ENCODE measurements at regions not wholly inside any gene's neighbourhood (a gene's known extent, or its start where the extent isn't known, plus 50 kb on each side); places are given as distances from the start of the nearest gene placed in this dataset.

DNA sequence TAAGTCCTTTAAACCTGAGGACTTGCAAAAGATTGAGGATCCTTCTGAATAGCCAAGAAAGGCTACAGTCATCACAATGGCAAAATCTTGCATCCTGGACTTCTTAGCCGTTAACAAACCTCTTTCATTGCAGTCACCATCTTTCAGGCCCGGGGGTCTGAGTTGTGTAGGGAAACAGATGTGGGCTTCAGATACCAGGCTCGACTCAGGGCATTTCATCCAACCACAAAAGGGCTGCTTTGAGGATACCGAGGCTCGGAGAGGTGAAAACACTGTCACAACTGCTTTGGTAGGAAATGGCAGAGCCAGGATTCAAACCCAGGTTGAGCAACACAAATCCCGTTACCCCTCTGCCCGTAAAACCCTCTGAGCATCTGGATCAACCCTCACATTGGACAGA is 147.4 kb downstream of the TFCP2L1 start (continued):
- TF ChIP-seq ELF4 (CRISPR knock-in tag; IDR thresholded peaks at IDR 0.05; ENCODE audit: low read depth) (no peak), FOXP1 (CRISPR knock-in tag; IDR thresholded peaks at IDR 0.05; ENCODE audit: borderline replicate concordance) (no peak)

DNA sequence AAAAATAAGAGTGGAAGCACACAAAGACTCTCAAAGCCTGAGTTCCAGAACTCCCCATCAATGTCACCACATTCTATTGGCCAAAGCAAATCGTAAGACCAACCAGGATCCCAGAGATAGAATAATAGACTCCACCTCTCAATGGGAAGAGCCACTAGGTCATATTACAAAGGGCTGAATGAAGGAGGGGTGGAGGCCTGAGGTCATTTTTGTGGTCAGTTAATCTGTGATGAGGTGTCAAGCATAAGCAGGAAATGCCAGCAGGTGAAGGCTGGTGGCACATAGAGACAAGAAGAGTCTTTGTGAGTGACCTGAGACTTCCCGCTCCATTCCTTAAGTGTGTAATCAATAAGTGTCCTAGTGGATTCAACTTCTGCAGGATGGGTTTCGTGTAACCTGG is 144.3 kb downstream of the TFCP2L1 start:
- Mint-ChIP-seq H3K4me1 (no peaks in the 10 kb centered on the region), H3K27ac (no peak overlapping the region), H3K36me3 (0 out of 2 replicates have a peak, but pooled peaks cover 3% of the 10 kb centered on the region), H3K4me3 (no peak overlapping the region), H3K27me3 (ENCODE audit: low read depth) (no peaks in the 10 kb centered on the region; the same call in 1 of the 2 replicates), H3K9me3 (peaks cover 20% of the 10 kb centered on the region)
- ChIA-PET POLR2A (no interaction called here), CTCF (interaction anchor here (1.1 to 1.7 kb wide), 2 partner anchors 10 to 12 kb away, joined by 4 to 11 read pairs; no protein-coding TSS in a partner anchor)
- ATAC-seq = no peak
- no peak for TF ChIP-seq GABPB1 (CRISPR knock-in tag; IDR thresholded peaks at IDR 0.05)
- no peak for TF ChIP-seq CREB1 (CRISPR knock-in tag; IDR thresholded peaks at IDR 0.05)
- TF ChIP-seq, protein P1, sequence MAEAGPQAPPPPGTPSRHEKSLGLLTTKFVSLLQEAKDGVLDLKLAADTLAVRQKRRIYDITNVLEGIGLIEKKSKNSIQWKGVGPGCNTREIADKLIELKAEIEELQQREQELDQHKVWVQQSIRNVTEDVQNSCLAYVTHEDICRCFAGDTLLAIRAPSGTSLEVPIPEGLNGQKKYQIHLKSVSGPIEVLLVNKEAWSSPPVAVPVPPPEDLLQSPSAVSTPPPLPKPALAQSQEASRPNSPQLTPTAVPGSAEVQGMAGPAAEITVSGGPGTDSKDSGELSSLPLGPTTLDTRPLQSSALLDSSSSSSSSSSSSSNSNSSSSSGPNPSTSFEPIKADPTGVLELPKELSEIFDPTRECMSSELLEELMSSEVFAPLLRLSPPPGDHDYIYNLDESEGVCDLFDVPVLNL (CRISPR knock-in tag; IDR thresholded peaks at IDR 0.05; ENCODE audit: borderline replicate concordance, low read depth) = no peak
- no peak for DNase-seq (ENCODE audit: low spot score)

DNA sequence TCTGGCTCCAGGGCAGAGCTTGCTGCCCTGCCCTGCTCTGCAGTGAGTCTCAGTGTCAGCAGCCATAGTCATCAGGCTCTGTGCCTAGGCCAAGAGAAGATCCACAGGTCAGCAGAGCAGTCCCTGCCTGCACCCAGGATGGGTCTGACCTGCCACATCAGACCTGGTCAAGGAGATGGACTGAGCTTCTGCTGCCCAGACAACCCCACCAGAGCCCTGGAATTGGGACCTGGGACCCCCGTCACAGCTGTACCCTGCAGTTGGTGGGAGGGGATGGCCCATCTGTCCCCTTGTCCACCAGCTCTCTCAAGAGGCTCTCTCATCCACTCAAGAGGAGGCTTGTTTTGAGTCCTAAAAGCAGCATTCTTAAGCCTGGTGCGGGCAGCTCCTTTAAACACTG is 142.6 kb downstream of the TFCP2L1 start:
- no peak for ATAC-seq
- POLR2A ChIA-PET = no interaction called here
- no peak overlapping the region for H3K27ac Mint-ChIP-seq

DNA sequence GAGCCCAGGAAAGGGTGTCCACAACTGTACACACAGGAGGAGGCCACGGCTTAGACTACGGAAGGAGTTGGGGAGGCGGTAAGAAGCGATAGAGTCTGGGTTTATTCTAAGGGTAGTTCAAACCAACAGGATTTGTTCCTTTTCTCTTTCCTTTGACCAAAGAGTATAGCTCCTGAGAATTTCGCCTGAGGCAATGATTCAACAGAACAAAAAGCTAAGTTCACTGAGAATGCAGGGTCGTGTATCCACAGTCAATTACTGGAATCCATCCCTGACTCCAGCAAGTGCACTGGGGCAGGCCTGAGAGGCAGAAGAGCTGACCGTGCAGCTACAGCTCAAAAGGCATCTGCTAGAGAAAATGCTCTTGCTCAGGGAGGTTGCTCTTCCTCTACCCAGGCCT is 140.9 kb downstream of the TFCP2L1 start:
- ChIA-PET POLR2A (no interaction called here), CTCF (interaction anchor here (0.5 to 1.6 kb wide), 4 partner anchors 11 to 186 kb away, joined by 3 to 7 read pairs (median 4); no protein-coding TSS in a partner anchor)
- 0 out of 2 replicates have a peak, but pooled peaks cover 3% of the 10 kb centered on the region for H3K36me3 Mint-ChIP-seq
- TF ChIP-seq NR3C1 (CRISPR knock-in tag; conservative IDR thresholded peaks at IDR 0.05; ENCODE audit: low read depth) = no peak
- no peak for TF ChIP-seq GTF2I (CRISPR knock-in tag; conservative IDR thresholded peaks at IDR 0.05)
- no peak for TF ChIP-seq MYBL2 (CRISPR knock-in tag; IDR thresholded peaks at IDR 0.05)
- H3K27me3 Mint-ChIP-seq (ENCODE audit: low read depth) = no peaks in the 10 kb centered on the region; the same call in 1 of the 2 replicates
- no peaks in the 10 kb centered on the region for H3K4me1 Mint-ChIP-seq
- H3K9me3 Mint-ChIP-seq = peaks cover 13% of the 10 kb centered on the region
- ATAC-seq (no peak), DNase-seq (ENCODE audit: low spot score) (no peak)
- no peak overlapping the region for H3K4me3 Mint-ChIP-seq
- no peak overlapping the region for H3K27ac Mint-ChIP-seq

More for the DNA sequence above, 142.6 kb downstream of the TFCP2L1 start:
- 0 out of 2 replicates have a peak, but pooled peaks cover 3% of the 10 kb centered on the region for H3K36me3 Mint-ChIP-seq
- no peak for DNase-seq (ENCODE audit: low spot score)
- peaks cover 13% of the 10 kb centered on the region for H3K9me3 Mint-ChIP-seq
- no peak for TF ChIP-seq NFYB (CRISPR knock-in tag; conservative IDR thresholded peaks at IDR 0.05; ENCODE audit: low read depth)
- TF ChIP-seq NR1H2 (CRISPR knock-in tag; IDR thresholded peaks at IDR 0.05) = no peak
- no peak for TF ChIP-seq RELA (CRISPR knock-in tag; IDR thresholded peaks at IDR 0.05; ENCODE audit: borderline replicate concordance)
- TF ChIP-seq, protein P2, sequence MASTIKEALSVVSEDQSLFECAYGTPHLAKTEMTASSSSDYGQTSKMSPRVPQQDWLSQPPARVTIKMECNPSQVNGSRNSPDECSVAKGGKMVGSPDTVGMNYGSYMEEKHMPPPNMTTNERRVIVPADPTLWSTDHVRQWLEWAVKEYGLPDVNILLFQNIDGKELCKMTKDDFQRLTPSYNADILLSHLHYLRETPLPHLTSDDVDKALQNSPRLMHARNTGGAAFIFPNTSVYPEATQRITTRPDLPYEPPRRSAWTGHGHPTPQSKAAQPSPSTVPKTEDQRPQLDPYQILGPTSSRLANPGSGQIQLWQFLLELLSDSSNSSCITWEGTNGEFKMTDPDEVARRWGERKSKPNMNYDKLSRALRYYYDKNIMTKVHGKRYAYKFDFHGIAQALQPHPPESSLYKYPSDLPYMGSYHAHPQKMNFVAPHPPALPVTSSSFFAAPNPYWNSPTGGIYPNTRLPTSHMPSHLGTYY (CRISPR knock-in tag; IDR thresholded peaks at IDR 0.05) = no peak
- TF ChIP-seq, protein P3, sequence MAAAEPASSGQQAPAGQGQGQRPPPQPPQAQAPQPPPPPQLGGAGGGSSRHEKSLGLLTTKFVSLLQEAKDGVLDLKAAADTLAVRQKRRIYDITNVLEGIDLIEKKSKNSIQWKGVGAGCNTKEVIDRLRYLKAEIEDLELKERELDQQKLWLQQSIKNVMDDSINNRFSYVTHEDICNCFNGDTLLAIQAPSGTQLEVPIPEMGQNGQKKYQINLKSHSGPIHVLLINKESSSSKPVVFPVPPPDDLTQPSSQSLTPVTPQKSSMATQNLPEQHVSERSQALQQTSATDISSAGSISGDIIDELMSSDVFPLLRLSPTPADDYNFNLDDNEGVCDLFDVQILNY (CRISPR knock-in tag; IDR thresholded peaks at IDR 0.05) = no peak
- no peak for TF ChIP-seq OVOL2 (CRISPR knock-in tag; IDR thresholded peaks at IDR 0.05; ENCODE audit: borderline replicate concordance)
- TF ChIP-seq TEAD4 (CRISPR knock-in tag; IDR thresholded peaks at IDR 0.05) = no peak
- TF ChIP-seq TCF7 (CRISPR knock-in tag; IDR thresholded peaks at IDR 0.05; ENCODE audit: low read depth) = no peak
- no peak for TF ChIP-seq GTF2I (CRISPR knock-in tag; conservative IDR thresholded peaks at IDR 0.05)
- no peak for TF ChIP-seq ZNF416 (CRISPR knock-in tag; IDR thresholded peaks at IDR 0.05)
- TF ChIP-seq, protein P4, sequence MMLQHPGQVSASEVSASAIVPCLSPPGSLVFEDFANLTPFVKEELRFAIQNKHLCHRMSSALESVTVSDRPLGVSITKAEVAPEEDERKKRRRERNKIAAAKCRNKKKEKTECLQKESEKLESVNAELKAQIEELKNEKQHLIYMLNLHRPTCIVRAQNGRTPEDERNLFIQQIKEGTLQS (CRISPR knock-in tag; conservative IDR thresholded peaks at IDR 0.05) = no peak
- TF ChIP-seq NFATC4 (CRISPR knock-in tag; IDR thresholded peaks at IDR 0.05) = no peak
- no peak for TF ChIP-seq GRHL2 (CRISPR knock-in tag; IDR thresholded peaks at IDR 0.05; ENCODE audit: insufficient replicate concordance, severe bottlenecking)
- TF ChIP-seq NFE2L1 (CRISPR knock-in tag; IDR thresholded peaks at IDR 0.05) = no peak
- no peaks in the 10 kb centered on the region for H3K4me1 Mint-ChIP-seq
- no peak overlapping the region for H3K4me3 Mint-ChIP-seq
- no peaks in the 10 kb centered on the region; the same call in 1 of the 2 replicates for H3K27me3 Mint-ChIP-seq (ENCODE audit: low read depth)
- CTCF ChIA-PET = interaction anchor here (1.0 to 1.3 kb wide), 3 partner anchors 14 to 213 kb away, joined by 3 to 5 read pairs (median 3); no protein-coding TSS in a partner anchor
